ENCODE measurements at regions not wholly inside any gene's neighbourhood (a gene's known extent, or its start where the extent isn't known, plus 50 kb on each side); places are given as distances from the start of the nearest gene placed in this dataset.

DNA sequence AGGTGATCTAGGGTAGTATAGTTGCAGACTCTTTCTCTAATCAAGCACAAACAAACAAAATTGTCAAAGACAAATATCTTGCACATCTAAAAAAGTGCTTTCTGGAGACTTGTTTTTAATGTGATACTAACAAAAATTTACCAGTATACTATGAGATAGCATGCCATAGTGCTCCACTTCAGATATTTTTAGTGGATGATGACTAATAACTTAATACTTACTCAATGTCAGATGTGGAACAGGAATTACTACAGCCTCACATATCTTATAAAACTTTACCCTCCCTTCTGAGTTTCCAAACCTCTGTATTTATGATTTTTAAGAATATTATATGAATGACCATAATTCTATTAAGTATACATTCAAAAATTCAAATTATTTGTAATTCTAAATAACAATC, 1162.0 kb upstream of the SLC39A10 start (continued):
- TF ChIP-seq CEBPB (IDR thresholded peaks at IDR 0.05; ENCODE audit: low read depth, low read length) (no peak), RFX5 (IDR thresholded peaks at IDR 0.05; ENCODE audit: borderline replicate concordance, low read depth, low read length) (no peak)

DNA sequence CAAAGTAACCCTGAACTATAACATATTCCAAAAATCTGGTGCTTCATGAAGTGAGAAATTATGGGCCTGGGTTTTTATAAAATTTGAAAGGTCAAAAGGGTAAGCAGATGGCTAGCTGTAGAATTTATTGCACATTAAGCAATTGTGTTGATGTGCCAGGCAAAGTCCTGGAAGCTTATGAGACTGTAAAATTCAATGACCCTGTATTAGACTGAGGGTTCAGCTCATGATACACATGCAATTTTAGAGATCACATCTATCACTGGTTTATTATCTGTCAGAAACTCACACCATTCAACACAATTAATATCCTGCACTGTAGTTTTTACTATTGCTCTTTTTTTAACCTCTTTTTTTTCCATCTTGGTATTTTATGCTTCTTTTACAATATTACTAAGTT, 1162.6 kb upstream of the SLC39A10 start:
- Histone ChIP-seq H2BK20ac (ENCODE audit: low read length) (no peak overlapping the region), H2BK120ac (replicated peaks; ENCODE audit: low read depth, low read length) (no peak overlapping the region), H2BK15ac (ENCODE audit: low read length) (no peak overlapping the region), H2BK12ac (ENCODE audit: low read depth, low read length) (no peak overlapping the region), H2BK5ac (ENCODE audit: low read depth, low read length) (no peak overlapping the region), H4K8ac (ENCODE audit: extremely low read depth, insufficient read depth, low read length) (no peak overlapping the region), H3K9ac (replicated peaks in 1 of 4; ENCODE audit: extremely low read depth in 1 of 4, low read depth in 3 of 4, low read length in 3 of 4) (no peak overlapping the region), H4K91ac (replicated peaks; ENCODE audit: insufficient read length, low read length) (no peak overlapping the region), H3K23me2 (ENCODE audit: low read depth, low read length) (no peaks in the 10 kb centered on the region), H3K9me3 (ENCODE audit: insufficient read depth in 2 of 2, low read depth in 1 of 2, low read length in 1 of 2) (no peaks in the 10 kb centered on the region), H3K79me2 (ENCODE audit: control insufficient read depth in 1 of 2, insufficient read depth in 2 of 2, low read length in 2 of 2) (no peaks in the 10 kb centered on the region), H3K4me3 (ENCODE audit: extremely low read depth in 1 of 4, insufficient read depth in 2 of 4, low read depth in 3 of 4, low read length in 4 of 4) (no peak overlapping the region), H3K18ac (ENCODE audit: extremely low read depth, low read length) (no peak overlapping the region), H3K4ac (replicated peaks; ENCODE audit: insufficient read length, low read depth, low read length) (no peak overlapping the region), H3K36me3 (ENCODE audit: control insufficient read depth in 2 of 4, insufficient read depth in 4 of 4, low read length in 3 of 4) (no peaks in the 10 kb centered on the region), H4K20me1 (replicated peaks in 1 of 2; ENCODE audit: control insufficient read depth in 1 of 2, insufficient read depth in 2 of 2, low read length in 2 of 2) (no peaks in the 10 kb centered on the region), H3K27ac (ENCODE audit: low read depth, low read length) (no peak overlapping the region), H3K4me2 (ENCODE audit: insufficient read depth in 1 of 2, low read depth in 2 of 2, low read length in 2 of 2) (no peak overlapping the region), H4K5ac (ENCODE audit: insufficient read length, low read depth, low read length) (no peak overlapping the region), H3K4me1 (replicated peaks in 1 of 4; ENCODE audit: control insufficient read depth in 3 of 4, insufficient read depth in 4 of 4, low read length in 3 of 4) (no peaks in the 10 kb centered on the region), H2AFZ (ENCODE audit: low read length) (no peak overlapping the region), H3K14ac (ENCODE audit: insufficient read length) (no peak overlapping the region), H3K79me1 (ENCODE audit: low read depth, low read length) (no peaks in the 10 kb centered on the region), H2AK5ac (ENCODE audit: low read depth, low read length) (no peak overlapping the region), H3K56ac (replicated peaks; ENCODE audit: insufficient read length, low read depth, low read length) (no peak overlapping the region), H3K23ac (ENCODE audit: insufficient read length) (no peak overlapping the region), H3K27me3 (replicated peaks in 1 of 4; ENCODE audit: control insufficient read depth in 3 of 4, extremely low read depth in 1 of 4, insufficient read depth in 3 of 4, low read length in 3 of 4) (no peaks in the 10 kb centered on the region)
- ChIA-PET CTCF (ENCODE audit: partially characterized antibody) (no interaction called here), POLR2A (ENCODE audit: partially characterized antibody) (no interaction called here)
- FAIRE-seq (no peak), DNase-seq (ENCODE audit: low read depth in 1 of 2, low spot score in 2 of 2) (no peak)
- TF ChIP-seq EZH2 (IDR thresholded peaks at IDR 0.05; ENCODE audit: low read depth, low read length, severe bottlenecking) (no peak), GABPA (IDR thresholded peaks at IDR 0.05; ENCODE audit: borderline replicate concordance, insufficient read depth, low read length) (no peak), TEAD4 (IDR thresholded peaks at IDR 0.05; ENCODE audit: low read depth, low read length) (no peak)
